GM19372 (cell line): ENCODE measurements at regions not wholly inside any gene's neighbourhood (a gene's known extent, or its start where the extent isn't known, plus 50 kb on each side); places are given as distances from the start of the nearest gene placed in this dataset.
"Not testable (repeated sequence)": the region's sequence is repeated elsewhere in the genome, so short reads cannot be mapped to it uniquely, and the experiment has no call there.

Experiments
- ATAC-seq: cut with Tn5 transposase; IDR thresholded peaks from one replicate; pipeline ENCODE4 v1.9.1; 2021; ENCODE audit warnings: mild to moderate bottlenecking, low read depth, moderate library complexity; ENCODE audit not compliant: unreplicated experiment

DNA sequence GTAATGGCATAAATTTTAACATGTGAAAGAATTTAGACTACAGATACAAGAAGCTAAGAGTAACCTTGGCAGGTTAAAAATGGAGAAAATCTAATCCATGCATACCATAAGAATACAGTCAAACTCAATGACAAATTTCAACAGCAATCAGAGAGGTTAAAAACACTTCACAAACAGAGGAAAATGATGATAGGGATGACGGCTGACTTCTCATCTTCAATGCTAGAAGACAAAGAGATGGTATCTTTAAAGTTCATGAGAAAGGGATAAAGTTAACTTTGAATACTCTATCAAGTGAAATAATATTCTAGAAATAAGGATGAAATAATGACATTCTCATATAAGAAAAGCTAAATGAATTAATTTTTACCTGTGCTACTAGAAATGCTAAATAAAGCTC, 1130.2 kb upstream of the MIR17HG start:
- ATAC-seq, result no peak

DNA sequence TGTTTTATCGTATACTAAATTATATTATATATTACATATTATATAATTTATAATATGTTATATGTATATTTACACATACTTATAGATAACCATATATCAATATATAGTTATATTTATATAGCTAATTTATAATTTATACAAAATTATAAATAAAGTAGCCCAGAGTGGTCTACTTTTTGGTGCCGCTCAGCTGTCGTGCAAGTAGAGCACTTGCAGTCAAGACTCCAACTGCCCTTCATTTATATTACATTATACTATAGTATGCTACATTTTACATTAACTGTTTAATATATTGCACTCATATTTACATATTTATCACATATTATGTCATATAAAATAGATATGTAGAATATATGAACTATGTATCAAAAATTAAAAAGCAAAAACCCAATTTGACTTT, 1124.7 kb upstream of the MIR17HG start:
- ATAC-seq, result no peak

DNA sequence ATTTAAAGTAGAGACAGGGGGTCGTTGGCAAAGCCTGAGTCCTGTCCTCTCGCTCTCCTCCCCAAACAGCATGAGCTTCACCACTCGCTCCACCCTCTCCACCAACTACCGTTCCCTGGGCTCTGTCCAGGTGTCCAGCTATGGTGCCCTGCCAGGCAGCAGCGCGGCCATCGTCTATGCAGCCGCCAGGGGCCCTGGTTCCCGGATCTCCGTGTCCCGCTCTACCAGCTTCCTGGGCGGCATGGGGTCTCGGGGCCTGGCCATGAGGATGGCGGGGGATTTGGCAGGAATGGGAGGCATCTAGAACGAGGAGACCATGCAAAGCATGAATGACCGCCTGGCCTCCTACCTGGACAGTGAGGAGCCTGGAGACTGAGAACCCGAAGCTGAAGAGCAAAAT, 1117.2 kb upstream of the MIR17HG start:
- ATAC-seq, result no peak

DNA sequence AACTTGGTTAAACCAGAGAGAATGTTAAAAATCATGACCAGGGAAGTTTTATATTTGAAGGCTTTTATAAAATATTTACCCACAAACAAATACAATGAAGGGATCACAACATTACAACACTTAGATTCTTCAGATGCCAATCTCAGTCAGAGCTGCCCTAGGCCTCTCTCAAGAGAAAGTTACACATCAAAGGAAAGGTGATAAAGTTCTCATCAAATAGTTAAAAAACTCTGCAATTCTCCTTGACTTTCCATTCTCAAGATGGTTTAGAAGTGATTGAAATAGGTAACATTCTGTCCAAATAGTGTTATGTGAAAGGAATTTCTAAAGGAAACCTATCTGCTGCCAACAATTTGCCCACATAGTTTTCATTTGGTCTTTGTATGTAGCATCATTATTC, 1115.2 kb upstream of the MIR17HG start:
- ATAC-seq, result no peak

DNA sequence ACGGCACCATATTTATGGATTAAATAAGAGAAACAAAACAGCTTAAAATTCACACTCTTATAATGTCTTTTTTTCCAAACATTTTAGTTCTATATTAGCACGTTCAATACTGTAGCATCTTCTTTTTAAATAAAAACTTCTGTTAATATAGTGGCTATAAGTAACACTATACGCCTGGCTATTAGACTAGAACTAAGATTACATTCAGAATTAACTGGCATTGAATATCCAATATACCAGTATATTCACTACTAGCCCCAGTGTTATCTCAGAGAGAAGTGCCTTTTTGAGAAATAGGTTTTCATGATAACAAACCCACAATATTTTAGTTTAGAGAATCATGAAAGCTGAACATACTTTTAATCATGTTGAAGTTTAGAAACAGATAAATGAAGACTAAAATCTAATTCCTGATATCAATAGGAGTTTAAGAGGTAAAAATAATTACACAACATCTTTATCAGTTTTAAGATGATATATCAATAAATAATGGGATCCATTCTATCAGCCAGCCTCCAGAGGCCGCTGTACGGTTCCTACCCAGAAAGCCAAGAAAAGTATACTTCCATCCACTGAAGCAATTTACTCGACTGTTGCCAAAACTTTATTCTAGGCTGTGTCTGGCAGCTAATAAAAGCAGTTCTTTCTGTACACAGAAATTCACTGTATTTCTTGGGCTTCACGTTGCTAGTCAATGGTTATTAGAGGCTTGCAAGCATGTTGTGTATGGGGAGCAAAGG, 1113.4 kb upstream of the MIR17HG start:
- no peak for ATAC-seq

DNA sequence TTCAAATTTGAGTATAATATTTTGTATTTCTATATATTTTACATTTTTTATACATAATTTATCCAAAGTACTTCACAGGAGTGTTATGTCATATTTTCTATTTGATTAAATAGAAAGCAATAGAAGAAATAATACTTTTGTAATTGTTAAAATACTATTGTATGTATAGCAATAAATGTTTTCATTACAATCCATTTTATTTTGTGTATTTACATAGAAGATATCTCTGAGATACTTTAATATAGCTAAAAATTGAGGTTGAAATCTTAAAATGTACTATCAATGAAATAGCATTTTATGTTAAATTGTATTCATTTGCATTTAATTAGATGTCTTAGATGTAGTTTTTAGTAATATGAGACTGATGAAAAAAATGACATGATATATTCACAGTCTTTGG, 1109.6 kb upstream of the MIR17HG start:
- ATAC-seq, result no peak

DNA sequence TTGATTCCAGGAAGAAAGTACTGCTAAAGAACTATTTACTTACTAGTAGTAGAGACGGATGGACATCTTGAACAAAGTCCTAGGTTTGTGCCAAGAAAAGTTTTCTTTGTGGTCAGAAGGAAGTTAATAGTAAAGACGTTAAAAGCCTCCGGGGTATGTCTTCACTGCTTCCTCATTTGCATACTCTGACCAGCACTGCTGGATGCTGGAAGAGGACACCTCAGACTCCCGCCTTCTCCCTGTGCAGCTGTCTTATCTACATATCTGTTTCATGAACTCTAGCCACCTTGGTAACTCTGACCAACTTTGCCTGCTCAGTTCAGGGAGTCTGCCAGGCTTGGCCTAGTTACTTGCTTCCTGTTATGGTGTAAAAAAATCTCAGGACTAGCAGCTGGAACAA, 1109.1 kb upstream of the MIR17HG start:
- ATAC-seq, result no peak

DNA sequence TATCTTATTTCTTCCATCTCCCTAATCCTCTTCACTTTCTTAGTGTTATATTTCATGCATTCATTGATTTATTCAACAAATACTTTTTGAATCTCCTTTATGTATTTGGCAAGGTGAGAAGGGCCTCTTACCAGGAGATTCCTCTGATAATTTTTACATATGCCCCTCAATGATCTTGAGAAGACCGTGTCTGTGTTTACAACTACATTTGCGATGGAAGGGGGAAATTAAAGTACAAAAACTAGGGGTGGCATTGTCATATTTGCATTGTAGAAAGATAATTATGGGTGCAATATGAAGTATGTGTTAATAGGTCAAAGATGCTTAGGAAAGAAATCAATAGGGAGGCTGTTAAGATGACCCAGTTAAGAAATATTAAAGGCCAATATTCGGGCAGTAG, 1108.4 kb upstream of the MIR17HG start:
- no peak for ATAC-seq

DNA sequence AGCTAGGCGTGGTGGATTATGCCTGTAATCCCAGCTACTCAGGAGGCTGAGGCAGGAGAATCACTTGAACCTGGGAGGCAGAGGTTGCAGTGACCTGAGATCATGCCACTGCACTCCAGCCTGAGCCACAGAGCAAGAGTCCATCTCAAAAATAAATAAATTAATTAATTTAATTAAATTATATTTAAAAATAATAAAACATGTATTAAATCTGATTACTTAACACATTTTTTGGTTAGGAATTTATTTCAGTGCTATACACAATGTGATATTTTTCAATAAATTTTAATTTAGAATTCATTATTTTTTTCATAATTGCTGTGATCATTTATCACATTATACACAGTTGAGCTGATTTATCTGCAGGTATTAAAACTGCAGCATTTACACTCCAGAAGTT, 1101.5 kb upstream of the MIR17HG start:
- ATAC-seq, result no peak

DNA sequence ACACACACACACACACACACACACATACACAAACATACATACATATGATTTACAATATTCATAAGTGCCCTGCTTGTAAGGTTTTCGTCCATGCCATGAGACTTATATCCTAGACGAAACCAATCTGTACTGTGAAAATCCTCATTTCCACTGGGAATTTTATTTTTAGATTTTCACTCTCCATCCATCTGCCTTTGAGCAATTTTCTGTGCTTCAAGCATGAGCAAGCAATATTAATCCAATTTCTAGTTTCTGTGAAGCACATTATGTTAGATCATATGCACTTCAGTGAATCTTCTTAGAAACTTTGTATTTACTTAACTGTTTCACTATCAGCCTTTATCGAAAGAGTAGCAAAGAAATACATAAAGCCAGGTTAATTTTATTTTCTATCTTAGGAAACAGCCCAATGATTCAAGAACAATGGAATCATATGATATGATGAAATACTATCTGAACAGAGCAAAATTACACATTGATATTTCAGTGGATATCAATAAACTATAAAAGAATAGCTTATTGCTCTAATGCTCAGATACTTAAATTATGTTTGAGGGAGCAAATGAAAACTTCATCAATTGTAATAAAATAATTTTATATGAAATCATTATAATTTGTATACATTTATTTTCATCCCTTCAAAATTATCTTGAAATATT, 1100.7 kb upstream of the MIR17HG start:
- ATAC-seq, result no peak

DNA sequence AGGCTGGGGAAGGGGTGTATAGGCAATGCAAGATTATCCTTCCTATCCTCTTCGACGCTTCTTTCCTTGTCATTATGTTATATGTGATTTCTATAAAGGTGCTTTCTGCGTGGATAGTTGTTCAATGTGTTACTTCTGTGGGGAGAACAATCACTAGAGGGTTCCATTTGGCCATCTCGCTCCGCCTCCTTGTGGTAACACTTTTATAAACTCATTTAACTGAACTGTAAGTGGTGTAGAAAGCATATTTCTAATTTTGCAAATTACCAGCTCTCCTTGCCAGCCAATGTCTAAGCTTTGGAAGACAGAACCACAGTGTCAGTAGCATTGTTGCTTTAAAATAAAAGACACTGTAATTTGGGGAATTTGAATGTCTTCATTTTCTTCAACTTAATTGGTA, 1093.7 kb upstream of the MIR17HG start:
- no peak for ATAC-seq

DNA sequence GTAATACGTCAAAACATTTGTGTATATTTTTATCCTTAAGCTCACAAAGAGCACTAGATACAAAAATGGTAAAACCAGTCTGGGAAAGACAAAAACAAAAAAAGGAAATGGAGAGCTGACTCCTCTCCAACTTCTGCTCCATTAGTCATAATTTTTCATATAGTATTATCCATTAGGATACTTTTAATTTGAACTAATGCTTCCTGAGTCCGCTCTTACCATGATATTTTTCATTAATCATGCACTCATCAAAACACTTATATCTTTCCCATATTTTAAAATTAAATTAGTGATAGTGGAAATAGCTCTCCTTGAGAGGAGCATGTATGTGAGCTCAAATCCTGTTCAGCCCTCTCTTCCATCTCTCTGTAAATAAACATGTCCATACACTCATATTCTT, 1093.0 kb upstream of the MIR17HG start:
- ATAC-seq, result no peak

DNA sequence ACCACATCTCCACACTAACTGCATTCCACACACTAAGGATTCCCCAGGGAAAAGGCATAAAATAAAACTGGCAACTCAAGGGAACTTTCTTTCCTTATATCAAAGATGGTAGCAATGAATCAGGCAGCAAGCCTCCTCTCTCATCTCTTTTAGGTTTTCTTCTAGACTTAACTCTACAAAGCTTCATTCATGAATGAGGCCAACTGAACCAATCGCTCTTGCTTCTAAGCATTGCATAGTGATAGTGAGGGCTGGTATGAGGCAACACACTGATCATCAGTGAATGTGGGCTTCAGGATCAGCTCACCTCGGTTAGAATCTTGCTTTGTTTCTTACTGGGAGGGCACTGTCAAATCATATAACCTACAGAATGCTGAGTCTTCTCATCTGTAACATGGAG, 1090.7 kb upstream of the MIR17HG start:
- no peak for ATAC-seq

DNA sequence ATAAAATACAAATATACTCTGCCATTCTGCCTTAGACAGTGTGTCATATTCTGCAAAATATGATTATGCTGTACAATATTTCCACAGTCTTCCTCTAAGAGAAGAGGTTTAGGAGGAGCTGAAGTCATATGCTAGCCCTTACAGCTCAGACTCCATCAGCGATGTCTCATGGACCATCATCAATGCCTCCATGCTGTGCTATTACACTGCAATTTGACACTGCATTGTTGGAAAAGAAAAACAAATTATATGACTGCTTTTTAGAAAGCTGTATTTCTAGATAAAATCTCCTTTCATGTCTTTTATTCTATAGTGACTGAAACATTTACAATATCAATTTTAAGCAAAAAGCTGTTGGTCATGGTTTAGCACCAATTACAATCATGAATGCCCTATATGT, 1089.4 kb upstream of the MIR17HG start:
- ATAC-seq, result no peak

DNA sequence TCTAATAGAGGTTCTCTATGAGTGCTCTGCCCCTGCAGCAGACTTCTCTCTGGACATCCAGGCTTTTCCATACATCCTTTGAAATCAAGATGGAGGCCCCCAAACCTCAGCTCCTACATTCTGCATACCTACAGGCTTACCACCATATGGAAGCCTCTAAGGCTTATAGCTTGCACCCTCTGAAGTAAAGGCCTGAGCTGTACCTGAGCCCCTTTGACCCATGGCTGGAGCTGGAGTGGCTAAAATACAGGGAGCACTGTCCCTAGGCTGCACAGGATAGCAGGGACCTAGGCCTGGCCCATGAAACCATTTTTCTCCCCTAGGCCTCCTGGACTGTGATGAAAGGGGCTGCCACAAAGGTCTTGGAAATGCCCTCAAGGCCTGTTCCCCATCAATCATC, 1086.1 kb upstream of the MIR17HG start:
- no peak for ATAC-seq

DNA sequence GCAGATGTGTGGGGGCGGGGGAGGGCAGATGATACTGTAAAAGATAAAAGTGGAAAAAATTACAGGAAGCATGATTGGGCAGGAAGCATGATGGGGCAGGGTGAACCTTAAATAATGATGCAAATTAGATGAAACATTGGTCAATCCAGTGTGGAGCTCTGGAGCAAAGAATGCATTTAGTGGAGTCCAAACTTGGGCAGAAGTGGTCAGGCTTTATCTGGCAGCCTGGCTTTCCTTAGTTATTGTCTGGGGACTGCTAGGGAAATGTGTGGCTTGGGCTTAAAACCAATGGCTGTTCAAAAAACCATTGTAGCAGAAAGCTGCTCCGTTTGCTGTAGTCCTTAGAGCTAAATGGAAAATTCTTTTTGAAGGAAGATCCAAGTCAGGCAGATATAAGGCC, 1077.3 kb upstream of the MIR17HG start:
- no peak for ATAC-seq

DNA sequence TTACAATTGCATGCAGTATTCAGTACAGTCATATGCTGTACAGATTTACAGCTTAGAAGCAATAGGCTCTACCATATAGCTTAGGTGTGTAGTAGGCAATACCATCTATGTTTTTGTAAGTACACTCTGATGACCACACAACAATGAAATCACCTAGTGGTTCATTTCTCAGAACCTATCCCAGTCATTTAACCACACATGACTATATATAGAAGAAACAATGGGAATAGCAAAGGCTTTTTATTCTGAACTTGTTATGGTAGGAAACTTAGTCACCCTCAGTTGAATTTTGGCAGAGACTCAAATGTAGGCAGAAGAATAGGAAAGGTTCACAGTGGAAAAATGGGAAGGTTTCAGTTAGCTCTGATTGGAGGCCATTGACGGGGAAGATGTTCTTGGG, 1075.1 kb upstream of the MIR17HG start:
- ATAC-seq, result no peak

DNA sequence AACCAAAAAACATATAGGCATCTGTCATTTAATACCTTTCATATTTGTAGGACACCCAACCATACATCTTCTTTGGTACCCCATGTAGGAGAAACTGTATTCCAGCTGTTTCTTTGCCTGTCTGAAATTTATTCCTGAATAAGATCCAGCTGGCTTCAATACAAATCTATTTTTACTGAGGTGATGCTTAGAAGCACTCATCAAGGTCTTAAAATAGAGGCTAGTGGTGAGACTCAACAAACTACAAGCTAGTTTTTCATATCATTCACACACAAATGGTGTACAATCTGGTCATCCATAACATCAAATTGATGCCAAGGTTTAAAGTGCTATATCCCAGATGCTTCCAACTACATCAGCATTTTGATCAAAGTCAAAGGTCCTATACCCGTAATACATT, 1071.3 kb upstream of the MIR17HG start:
- ATAC-seq, result no peak

DNA sequence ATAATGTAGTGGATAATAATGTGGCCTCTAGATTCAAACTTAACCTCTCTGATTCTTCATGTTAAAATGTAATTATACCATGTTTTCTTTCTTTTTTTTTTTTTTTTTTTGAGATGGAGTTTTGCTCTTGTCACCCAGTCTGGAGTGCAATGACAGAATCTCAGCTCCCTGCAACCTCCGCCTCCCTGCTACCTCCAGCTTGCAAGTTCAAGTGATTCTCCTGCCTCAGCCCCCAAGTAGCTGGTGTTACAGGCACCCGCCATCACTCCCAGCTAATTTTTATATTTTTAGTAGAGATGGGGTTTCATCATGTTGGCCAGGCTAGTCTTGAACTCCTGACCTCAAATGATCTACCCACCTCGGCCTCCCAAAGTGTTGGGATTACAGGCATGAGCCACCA, 1069.3 kb upstream of the MIR17HG start:
- not testable (repeated sequence) for ATAC-seq

DNA sequence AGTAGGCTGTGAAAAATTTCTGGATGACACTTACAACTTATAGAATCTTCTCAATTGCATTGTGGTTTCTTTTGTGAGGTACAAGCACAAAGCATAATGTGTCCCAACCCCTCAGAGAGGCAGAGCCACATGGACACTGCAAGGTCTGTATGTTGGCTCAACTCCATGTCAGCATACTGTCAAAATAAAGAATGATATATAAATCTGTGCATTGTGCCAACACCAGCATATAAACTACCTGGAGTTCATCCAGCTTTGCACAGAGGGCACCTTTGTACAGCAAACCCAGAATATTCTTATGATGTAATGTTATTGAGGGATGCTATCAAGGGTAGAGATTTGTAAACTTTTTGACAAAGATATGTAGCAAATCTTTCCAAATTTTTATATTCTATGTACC, 1065.8 kb upstream of the MIR17HG start:
- no peak for ATAC-seq

DNA sequence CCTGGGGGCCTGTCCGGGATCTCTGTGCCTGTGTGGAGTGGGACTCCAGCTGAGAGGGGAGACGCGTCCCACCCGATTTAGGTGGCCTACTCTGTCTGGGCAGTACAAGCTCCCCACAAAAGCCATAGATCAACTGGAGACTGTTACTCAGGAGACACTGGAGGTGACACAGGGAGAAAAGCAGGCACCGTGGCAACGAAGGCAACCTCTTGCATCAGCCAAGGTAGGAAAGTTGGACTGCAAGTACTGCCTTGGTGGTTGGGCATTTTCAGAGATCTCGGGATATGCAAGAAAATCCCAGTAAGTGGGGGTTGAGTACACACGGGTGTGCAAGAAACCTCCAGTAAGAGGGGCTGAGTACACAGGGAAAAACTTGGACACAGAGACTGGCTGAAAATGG, 1060.0 kb upstream of the MIR17HG start:
- ATAC-seq, result no peak

DNA sequence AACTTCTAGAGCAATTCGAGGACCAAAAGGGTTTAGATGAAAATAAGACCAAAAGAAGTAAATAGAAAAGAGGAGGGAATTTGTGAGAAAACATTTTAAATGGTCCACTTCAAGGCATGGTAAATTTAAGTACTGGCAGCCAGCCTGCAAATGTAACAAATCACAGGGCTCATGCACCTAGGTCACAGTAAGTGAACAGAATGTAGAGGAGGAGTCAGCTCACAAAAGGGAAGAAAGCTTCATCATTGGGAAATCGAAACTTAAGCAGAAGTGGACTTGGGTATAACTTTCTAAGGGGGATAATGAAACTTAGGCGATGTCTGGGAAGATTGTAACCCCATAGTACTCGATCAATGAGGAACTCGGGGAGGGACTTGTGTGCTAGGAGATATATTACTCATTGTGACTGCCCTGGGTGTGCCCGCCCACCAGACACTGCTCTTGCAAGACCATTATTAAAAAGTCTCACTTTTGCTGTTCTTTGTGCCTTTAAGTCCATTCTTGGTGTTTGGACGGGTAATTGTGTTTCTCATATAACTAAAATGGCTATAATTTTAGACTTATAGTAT, 1053.6 kb upstream of the MIR17HG start:
- no peak for ATAC-seq
